GM23338 (cell line): ENCODE measurements at regions not wholly inside any gene's neighbourhood (a gene's known extent, or its start where the extent isn't known, plus 50 kb on each side); places are given as distances from the start of the nearest gene placed in this dataset.

Experiments used
- ATAC-seq: fragments of 200-7000 bp; cut with Tn5 transposase; 3 replicates; pipeline ENCODE4 v1.9.1; 2020
- DNase-seq: peaks from one replicate; pipeline ENCODE4 v3.0.0-alpha.2; 2015; ENCODE audit warnings: low spot score
- H2AFZ ChIP-seq: fragments of 200-600 bp; sonication (generic); 2 replicates; pipeline ENCODE4 v1.8.0; 2016; ENCODE audit warnings: antibody characterized with exemption, mild to moderate bottlenecking, moderate library complexity
- H3F3A ChIP-seq: fragments of 200-600 bp; sonication (generic); replicated peaks from 2 replicates; pipeline ENCODE4 v1.8.0; 2017; ENCODE audit warnings: antibody characterized with exemption, mixed run types, low read depth
- H3K27ac ChIP-seq: fragments of 200-600 bp; sonication (generic); 2 replicates; pipeline ENCODE4 v1.6.1; 2016; ENCODE audit warnings: low read depth
- H3K27me3 ChIP-seq: fragments of 200-600 bp; sonication (generic); 2 replicates; pipeline ENCODE4 v1.8.0; 2016; ENCODE audit warnings: mild to moderate bottlenecking, mixed run types, moderate library complexity; ENCODE audit not compliant: insufficient read depth
- H3K36me3 ChIP-seq: fragments of 200-600 bp; sonication (generic); 2 replicates; pipeline ENCODE4 v1.8.0; 2016; ENCODE audit warnings: mild to moderate bottlenecking; ENCODE audit not compliant: insufficient read depth
- H3K4me1 ChIP-seq: fragments of 200-600 bp; sonication (generic); 2 replicates; pipeline ENCODE4 v1.8.0; 2016; ENCODE audit warnings: mild to moderate bottlenecking, moderate library complexity; ENCODE audit not compliant: insufficient read depth
- H3K4me2 ChIP-seq: fragments of 200-600 bp; sonication (generic); 2 replicates; pipeline ENCODE4 v1.7.1; 2017; ENCODE audit warnings: mixed run types
- H3K4me3 ChIP-seq: fragments of 200-600 bp; sonication (generic); 2 replicates; pipeline ENCODE4 v1.6.1; 2016; ENCODE audit warnings: mixed run types
- H3K79me2 ChIP-seq: fragments of 200-600 bp; sonication (generic); replicated peaks from 2 replicates; pipeline ENCODE4 v1.8.0; 2017; ENCODE audit warnings: mild to moderate bottlenecking; ENCODE audit not compliant: insufficient read depth
- H3K9me2 ChIP-seq: fragments of 200-600 bp; sonication (generic); 2 replicates; pipeline ENCODE4 v1.8.0; 2017; ENCODE audit not compliant: insufficient read depth
- H4K20me1 ChIP-seq: fragments of 200-600 bp; sonication (generic); replicated peaks from 2 replicates; pipeline ENCODE4 v1.8.0; 2017; ENCODE audit warnings: mild to moderate bottlenecking; ENCODE audit not compliant: insufficient read depth
- H3K27ac Mint-ChIP-seq: 2 replicates; pipeline ENCODE4 v1.8.0; 2020; ENCODE audit warnings: inconsistent platforms, mild to moderate bottlenecking, moderate library complexity, mixed read lengths
- H3K27me3 Mint-ChIP-seq: 3 replicates; pipeline ENCODE4 v1.8.0; 2022; ENCODE audit warnings: low read depth, mild to moderate bottlenecking, moderate library complexity, mixed read lengths, inconsistent platforms; ENCODE audit not compliant: insufficient read depth, poor library complexity
- H3K36me3 Mint-ChIP-seq: 3 replicates; pipeline ENCODE4 v1.8.0; 2021; ENCODE audit warnings: low read depth, mild to moderate bottlenecking, inconsistent platforms, moderate library complexity, mixed read lengths
- H3K4me1 Mint-ChIP-seq: 3 replicates; pipeline ENCODE4 v1.8.0; 2020; ENCODE audit warnings: mild to moderate bottlenecking, inconsistent platforms, mixed read lengths
- H3K4me3 Mint-ChIP-seq: 3 replicates; pipeline ENCODE4 v1.8.0; 2021; ENCODE audit warnings: moderate library complexity, mild to moderate bottlenecking, inconsistent platforms, mixed read lengths
- H3K9me3 Mint-ChIP-seq: 3 replicates; pipeline ENCODE4 v1.8.0; 2020; ENCODE audit warnings: moderate library complexity, mild to moderate bottlenecking, inconsistent platforms, mixed read lengths
- EZH2phosphoT487 ChIP-seq: fragments of 200-600 bp; sonication (generic); IDR thresholded peaks from one replicate; pipeline ENCODE4 v1.8.1; 2018; ENCODE audit warnings: antibody characterized with exemption; ENCODE audit not compliant: unreplicated experiment
- JUNB ChIP-seq: IDR thresholded peaks from one replicate; pipeline ENCODE4 v1.6.1; 2016; ENCODE audit warnings: antibody characterized with exemption; ENCODE audit not compliant: unreplicated experiment
- NANOG ChIP-seq: IDR thresholded peaks from 2 replicates; pipeline ENCODE4 v1.6.1; 2016; ENCODE audit warnings: antibody characterized with exemption, borderline replicate concordance
- POLR2AphosphoS5 ChIP-seq: IDR thresholded peaks from 2 replicates; pipeline ENCODE4 v1.6.1; 2016; ENCODE audit warnings: antibody characterized with exemption, low read depth
- STAT1 ChIP-seq: IDR thresholded peaks from one replicate; pipeline ENCODE4 v1.6.1; 2016; ENCODE audit warnings: antibody characterized with exemption; ENCODE audit not compliant: unreplicated experiment
- ZNF114 ChIP-seq: fragments of 250-450 bp; sonication (Bioruptor Pico); IDR thresholded peaks from 2 replicates; pipeline ENCODE4 v1.5.0; 2020; ENCODE audit warnings: mild to moderate bottlenecking, moderate library complexity
- ZNF331 ChIP-seq: fragments of 250-450 bp; sonication (Bioruptor Pico); IDR thresholded peaks from 2 replicates; pipeline ENCODE4 v1.5.0; 2020; ENCODE audit warnings: low read depth, mild to moderate bottlenecking, moderate library complexity
- TF ChIP-seq, protein P1 (sequence below): IDR thresholded peaks from one replicate; pipeline ENCODE4 v1.6.1; 2018; ENCODE audit warnings: antibody characterized with exemption; ENCODE audit not compliant: unreplicated experiment
- TF ChIP-seq, protein P2 (sequence below), 2 experiments: fragments of 200-600 bp in 1 of 2; sonication (generic) in 1 of 2; conservative IDR thresholded peaks; 2 replicates each; pipeline versions ENCODE4 v1.5.1 to v1.6.1; 2016 to 2017; ENCODE audit warnings: antibody characterized with exemption in 2 of 2, low read depth in 2 of 2, mild to moderate bottlenecking in 2 of 2, moderate library complexity in 1 of 2

DNA sequence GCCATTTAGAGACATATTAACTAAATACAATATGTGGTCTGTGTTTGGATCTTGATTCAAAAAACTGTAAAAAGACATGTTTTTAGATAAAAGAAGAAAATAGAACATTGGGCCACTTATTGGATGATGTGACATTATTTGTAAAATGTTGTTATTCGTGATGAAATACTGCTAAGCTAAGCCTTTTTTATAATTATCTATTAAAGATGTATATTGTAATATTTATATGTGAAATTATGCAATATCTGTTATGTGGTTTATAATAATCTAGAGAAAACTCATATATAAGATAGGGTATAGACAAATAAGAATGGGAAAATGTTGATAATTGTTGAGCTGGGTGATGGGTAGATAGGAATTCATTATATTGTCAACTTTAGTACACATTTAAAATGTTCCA, 82.0 kb upstream of the RGS1 start (continued):
- TF ChIP-seq ZNF114 (no peak), NANOG (no peak), STAT1 (no peak), POLR2AphosphoS5 (no peak), ZNF331 (CRISPR knock-in tag) (no peak)
- TF ChIP-seq, protein P1, sequence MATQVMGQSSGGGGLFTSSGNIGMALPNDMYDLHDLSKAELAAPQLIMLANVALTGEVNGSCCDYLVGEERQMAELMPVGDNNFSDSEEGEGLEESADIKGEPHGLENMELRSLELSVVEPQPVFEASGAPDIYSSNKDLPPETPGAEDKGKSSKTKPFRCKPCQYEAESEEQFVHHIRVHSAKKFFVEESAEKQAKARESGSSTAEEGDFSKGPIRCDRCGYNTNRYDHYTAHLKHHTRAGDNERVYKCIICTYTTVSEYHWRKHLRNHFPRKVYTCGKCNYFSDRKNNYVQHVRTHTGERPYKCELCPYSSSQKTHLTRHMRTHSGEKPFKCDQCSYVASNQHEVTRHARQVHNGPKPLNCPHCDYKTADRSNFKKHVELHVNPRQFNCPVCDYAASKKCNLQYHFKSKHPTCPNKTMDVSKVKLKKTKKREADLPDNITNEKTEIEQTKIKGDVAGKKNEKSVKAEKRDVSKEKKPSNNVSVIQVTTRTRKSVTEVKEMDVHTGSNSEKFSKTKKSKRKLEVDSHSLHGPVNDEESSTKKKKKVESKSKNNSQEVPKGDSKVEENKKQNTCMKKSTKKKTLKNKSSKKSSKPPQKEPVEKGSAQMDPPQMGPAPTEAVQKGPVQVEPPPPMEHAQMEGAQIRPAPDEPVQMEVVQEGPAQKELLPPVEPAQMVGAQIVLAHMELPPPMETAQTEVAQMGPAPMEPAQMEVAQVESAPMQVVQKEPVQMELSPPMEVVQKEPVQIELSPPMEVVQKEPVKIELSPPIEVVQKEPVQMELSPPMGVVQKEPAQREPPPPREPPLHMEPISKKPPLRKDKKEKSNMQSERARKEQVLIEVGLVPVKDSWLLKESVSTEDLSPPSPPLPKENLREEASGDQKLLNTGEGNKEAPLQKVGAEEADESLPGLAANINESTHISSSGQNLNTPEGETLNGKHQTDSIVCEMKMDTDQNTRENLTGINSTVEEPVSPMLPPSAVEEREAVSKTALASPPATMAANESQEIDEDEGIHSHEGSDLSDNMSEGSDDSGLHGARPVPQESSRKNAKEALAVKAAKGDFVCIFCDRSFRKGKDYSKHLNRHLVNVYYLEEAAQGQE = no peak
- TF ChIP-seq, protein P2, sequence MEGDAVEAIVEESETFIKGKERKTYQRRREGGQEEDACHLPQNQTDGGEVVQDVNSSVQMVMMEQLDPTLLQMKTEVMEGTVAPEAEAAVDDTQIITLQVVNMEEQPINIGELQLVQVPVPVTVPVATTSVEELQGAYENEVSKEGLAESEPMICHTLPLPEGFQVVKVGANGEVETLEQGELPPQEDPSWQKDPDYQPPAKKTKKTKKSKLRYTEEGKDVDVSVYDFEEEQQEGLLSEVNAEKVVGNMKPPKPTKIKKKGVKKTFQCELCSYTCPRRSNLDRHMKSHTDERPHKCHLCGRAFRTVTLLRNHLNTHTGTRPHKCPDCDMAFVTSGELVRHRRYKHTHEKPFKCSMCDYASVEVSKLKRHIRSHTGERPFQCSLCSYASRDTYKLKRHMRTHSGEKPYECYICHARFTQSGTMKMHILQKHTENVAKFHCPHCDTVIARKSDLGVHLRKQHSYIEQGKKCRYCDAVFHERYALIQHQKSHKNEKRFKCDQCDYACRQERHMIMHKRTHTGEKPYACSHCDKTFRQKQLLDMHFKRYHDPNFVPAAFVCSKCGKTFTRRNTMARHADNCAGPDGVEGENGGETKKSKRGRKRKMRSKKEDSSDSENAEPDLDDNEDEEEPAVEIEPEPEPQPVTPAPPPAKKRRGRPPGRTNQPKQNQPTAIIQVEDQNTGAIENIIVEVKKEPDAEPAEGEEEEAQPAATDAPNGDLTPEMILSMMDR (conservative IDR thresholded peaks at IDR 0.05; ENCODE audit: low read depth in 2 of 2) = no peak

- Histone ChIP-seq H4K20me1 (no peaks in the 10 kb centered on the region), H3K4me3 (no peak overlapping the region), H3K27ac (no peak overlapping the region), H3K36me3 (no peaks in the 10 kb centered on the region), H3F3A (no peaks in the 10 kb centered on the region), H3K4me1 (no peaks in the 10 kb centered on the region), H3K79me2 (no peaks in the 10 kb centered on the region), H3K9me2 (peaks cover 5% of the 10 kb centered on the region; the same call in 1 of the 2 replicates), H2AFZ (no peak overlapping the region), H3K27me3 (no peaks in the 10 kb centered on the region), H3K4me2 (no peak overlapping the region)
- Mint-ChIP-seq H3K27ac (no peak overlapping the region), H3K4me1 (peaks cover 3% of the 10 kb centered on the region; the same call in 1 of the 3 replicates), H3K4me3 (no peak overlapping the region), H3K36me3 (peaks cover 15% of the 10 kb centered on the region; the same call in 2 of the 3 replicates), H3K9me3 (peaks cover 17% of the 10 kb centered on the region), H3K27me3 (no peaks in the 10 kb centered on the region)
- ATAC-seq (no peak), DNase-seq (no peak)
- TF ChIP-seq EZH2phosphoT487 (no peak), POLR2AphosphoS5 (no peak), ZNF331 (CRISPR knock-in tag) (no peak), STAT1 (no peak), NANOG (no peak), ZNF114 (no peak), JUNB (no peak)
- TF ChIP-seq, protein P2 (conservative IDR thresholded peaks at IDR 0.05; ENCODE audit: low read depth in 2 of 2) = no peak
- TF ChIP-seq, protein P1 = no peak
Observed at GRCh38 chr1:192496369-192497056, 79.1 kb upstream of the RGS1 start.
